NCI-H82 treated with DMSO at 0.1 percent for 48 hours (cell line): ENCODE measurements at regions not wholly inside any gene's neighbourhood (a gene's known extent, or its start where the extent isn't known, plus 50 kb on each side); places are given as distances from the start of the nearest gene placed in this dataset.

Source experiments
- DNase-seq: peaks from one replicate; lab custom pipeline; 2025; ENCODE audit not compliant: unreplicated experiment; lab: John Stamatoyannopoulos, UW

GRCh38 chr19:33946535-33947264 lies 150.0 kb downstream of the KCTD15 start:
- peak; percentile 15 for DNase-seq

DNA sequence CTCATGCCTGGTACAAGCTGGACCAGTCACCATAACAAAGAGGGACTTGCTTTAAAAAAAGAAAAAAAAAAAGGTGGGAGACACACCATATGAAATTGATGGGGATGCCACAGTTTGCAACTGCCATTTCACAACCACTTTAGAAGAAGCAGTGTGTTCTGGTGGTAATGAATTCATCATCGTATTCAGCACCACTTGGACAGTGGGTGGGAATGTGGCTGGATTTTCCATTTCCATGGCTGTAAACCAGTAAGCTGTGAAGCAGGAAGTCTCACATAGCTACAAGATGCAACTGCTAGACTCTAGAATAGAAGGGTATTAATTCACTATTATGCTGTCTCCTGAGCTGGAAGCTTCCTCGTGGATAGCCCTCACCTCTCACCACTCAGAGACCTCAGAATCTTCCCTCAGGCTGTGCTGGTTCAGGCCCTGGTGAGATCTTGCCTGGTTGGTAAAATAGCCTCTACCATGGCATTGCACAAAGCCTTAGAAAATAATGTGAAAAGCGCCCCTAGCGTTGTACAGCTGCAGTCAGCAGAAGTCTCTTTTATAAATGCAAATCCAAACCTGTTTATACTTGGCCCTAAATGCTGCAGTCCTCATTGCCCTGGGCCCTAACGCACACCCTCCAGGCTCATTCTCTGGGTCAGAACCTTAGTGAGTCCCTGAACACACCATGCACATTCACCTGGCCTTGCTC lies 150.7 kb downstream of the KCTD15 start:
- DNase-seq, result no peak

DNA sequence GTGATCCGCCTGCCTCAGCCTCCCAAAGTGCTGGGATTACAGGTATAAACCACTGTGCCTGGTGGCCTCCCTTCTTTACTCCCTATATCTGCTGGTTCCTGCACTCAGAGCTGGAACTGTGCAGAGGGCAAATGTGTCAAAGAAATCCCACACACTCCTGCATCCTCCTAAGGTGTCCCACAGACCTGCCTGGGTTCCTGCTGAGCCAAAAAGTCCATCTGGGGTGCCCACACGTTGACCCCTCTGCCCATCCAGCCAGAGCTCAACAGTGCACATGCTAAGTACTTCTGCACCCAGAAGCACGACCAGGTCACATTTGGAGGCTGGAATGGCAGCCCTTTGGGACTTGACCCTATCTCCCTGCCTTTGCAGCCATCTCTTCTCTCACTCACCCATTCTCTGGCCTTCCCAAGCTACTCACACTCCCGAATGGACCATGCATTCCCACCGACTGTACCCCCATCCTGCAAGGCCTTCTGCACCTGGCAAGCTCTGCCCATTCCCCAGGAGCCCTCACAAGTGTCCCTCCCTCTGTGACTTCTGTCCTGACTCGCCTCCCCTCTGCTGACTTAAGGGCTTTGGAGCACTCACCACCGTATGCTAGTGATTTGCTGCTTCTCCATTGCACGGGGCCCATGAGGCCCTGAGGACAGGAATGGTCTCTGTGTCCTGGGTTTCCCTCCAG lies 152.1 kb downstream of the KCTD15 start:
- DNase-seq, result no peak

- no peak for DNase-seq
Observed at GRCh38 chr19:33950091-33950750, 153.6 kb downstream of the KCTD15 start.

- DNase-seq, result no peak
Observed at GRCh38 chr19:33953023-33953422, 156.4 kb downstream of the KCTD15 start.

DNA sequence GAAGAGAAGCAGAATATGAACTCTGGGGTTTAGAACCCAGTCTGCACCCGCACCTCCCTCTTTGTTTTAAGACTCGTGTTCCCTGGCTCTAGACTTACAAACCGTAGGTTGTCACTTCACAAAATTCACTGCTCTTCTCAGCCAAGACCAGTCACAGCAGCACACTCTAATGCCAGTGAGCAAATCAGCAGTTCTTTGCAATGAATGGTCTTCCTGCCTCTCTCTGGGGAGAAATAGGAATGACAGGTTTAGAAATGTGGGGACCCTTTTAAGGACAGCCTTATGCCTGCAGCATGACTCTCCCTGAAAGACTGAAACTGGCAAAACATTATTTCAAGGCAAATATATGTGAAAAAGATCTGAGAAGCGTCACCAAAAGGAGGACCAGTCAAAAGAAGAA lies 156.9 kb downstream of the KCTD15 start:
- no peak for DNase-seq

GRCh38 chr19:33954686-33955085 lies 158.0 kb downstream of the KCTD15 start:
- DNase-seq, result no peak

DNA sequence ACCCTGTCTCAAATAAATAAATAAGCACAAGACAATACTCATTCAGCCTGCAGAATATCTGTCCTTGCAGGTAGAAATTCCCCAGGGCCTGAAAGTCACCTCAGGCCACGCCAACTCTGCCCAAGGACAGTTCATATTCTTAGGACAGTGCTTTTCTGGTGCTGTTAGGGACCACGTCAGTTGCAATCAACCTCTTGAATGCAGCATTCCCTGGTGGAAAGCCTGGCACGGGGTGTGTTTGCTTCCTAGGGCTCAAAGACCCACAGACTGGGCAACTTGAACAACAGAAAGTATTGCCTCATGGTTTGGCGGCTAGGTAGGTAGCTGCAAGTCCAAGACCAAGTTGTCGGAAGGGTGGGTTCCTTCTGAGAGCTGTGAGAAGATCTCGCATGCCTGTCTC lies 160.3 kb downstream of the KCTD15 start:
- no peak for DNase-seq

DNA sequence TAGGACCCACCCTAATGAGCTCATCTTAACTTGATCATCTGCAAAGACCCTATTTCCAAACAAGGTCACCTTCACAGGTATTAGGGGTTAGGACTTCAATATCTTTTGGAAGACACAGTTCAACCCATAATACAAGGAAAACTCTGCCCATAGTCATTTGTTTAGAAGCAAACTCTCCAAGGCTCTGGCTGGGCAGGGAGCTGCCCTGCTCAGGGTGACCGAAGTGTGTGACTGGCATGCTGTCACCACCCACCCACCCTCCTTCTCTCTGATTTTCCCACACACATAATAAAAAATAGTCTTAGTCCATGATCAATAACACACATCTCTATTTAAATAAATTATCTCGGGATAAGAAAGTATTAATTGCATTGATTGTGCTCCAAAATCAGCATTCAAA lies 161.1 kb downstream of the KCTD15 start:
- DNase-seq, result no peak

- no peak for DNase-seq
Observed at GRCh38 chr19:33960566-33960965, 163.9 kb downstream of the KCTD15 start.

DNA sequence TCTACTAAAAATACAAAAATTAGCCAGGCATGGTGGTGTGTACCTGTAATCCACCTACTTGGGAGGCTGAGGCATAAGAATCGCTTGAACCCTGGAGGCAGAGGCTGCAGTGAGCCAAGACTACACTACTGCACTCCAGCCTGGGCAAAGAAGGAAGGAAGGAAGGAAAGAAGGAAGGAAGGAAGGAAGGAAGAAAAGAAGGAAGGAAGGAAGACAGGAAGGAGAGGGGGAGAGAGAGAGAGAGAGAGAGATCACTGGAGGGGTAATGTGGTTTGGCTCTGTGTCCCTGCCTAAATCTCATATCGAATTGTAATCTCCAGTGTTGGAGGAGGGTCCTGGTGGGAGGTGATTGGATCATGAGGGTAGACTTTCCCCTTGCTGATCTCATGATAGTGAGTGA lies 165.5 kb downstream of the KCTD15 start:
- no peak for DNase-seq

DNA sequence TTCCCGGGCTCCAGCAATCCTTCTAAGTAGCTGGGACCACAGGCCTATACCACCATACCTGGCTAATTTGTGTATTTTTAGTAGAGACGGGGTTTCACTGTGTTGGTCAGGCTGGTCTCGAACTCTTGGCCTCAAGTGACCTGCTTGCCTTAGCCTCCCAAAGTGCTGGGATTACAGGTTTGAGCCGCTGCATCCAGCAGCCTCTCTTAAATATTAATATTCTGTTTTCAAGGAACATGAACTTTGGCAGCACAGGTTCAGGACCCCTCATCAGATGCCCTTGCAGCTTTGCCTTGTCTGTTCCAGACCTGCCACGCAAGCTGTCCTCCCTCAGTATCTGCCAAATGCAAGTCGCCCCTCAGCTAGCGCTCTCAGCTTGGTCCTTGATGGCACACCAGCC lies 166.8 kb downstream of the KCTD15 start:
- no peak for DNase-seq

DNA sequence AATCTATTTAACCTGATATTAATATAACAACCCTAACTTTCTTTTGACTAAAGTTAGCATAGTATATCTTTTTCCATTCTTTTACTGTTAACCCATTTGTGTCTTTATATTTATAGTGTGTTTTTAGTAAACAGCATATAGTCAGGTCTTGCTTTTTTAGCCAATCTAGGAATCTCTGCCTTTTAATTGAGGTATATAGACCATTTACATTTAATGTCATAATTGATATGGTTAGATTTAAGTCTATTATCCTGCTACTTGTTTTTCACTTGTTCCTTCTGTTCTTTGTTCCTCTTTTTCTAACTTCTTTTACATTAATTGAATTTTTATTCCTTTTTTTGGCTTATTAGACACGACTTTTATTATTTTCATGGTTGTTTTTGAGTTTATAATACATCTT lies 174.4 kb downstream of the KCTD15 start:
- no peak for DNase-seq

DNA sequence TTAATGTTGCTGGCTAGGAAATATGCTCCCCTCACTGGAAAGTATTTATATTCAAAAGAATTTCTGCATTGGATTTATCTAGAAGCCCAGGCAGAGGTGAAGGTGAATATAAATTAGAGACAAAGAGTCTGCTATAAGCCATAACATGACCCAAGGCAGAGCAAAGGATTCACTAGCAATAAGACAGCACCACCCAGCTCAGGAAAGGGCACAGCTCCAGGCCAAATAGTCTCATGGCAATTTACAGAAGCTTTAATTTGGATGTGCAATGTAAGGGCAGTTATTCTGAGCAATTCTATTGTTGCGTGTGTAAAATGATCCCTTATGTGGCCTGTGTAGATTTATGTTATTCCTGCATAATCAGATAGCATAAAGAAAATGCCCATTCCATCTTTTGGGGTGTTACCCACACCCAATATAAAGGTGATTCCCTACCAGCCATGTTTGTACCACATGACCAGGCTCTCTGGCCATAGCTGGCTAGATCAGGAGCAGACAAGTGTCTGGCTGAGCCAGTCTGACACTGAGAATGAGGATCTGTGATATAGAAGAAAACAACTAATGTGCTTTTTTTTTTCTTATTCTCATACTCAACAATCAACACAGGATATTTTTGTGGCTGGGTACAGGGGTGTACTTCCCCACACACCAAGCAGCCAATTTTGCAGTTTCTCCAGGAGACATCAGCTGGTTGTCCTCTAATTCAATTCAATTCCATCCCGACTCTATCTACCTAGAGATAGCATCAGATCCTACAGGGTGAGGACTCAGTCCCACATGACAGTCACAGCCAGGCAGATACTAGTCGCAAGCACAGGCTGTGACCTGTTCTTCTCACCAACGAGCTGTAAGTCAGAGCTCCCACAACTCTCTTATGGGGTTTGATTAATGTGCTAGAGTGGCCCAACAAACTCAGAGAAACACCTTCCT lies 181.4 kb downstream of the KCTD15 start:
- no peak for DNase-seq

GRCh38 chr19:33982706-33983105 lies 186.0 kb downstream of the KCTD15 start:
- no peak for DNase-seq

DNA sequence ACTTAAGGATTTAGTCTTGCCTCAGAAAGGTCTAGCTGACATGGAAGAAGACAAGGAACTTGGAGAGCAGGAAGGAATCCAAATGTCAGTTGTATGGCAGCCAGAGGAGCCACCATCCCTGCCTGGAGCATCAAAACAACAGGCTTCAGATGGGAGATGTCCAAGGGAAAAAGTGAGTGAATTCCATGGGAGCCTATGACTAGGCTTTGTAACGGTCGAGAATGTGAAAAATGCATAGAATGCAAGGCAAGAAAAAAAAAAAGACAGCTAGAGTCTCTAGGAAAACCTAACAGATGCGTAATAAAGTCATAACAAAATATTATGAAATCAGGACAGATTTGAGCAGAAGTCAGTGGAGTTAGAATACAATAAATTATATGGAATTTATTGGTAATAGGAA lies 183.7 kb upstream of the LSM14A start:
- no peak for DNase-seq

GRCh38 chr19:33997690-33998089 lies 174.6 kb upstream of the LSM14A start:
- DNase-seq, result no peak

GRCh38 chr19:33998302-33998701 lies 174.0 kb upstream of the LSM14A start:
- no peak for DNase-seq

DNA sequence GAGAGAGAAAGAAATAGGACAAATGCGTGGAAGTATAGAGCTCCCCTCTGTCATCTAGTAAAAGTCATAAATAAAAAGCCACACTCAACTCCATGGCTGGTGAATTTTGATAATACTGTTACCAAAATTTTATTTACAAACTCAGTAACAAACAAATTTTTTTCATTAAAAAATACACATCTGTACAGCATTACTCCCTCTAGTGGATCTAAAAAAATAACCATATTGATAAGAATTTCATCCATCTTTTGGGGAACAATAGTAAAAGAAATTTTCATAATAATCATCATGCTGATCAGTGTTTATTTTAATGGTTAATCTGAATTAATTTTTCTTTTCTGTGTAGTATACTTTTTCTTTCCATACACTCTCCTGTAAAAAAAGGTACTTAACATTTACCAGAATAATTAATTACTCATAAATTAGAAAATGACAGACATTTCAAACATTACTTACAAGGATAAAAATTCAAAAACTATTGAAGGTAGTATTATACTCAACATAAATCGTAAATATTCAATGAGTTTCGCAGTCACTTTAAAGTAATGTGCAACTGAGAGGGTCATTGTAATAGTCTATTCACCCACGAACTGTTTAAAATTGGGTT lies 173.5 kb upstream of the LSM14A start:
- no peak for DNase-seq

GRCh38 chr19:34017024-34017423 lies 155.3 kb upstream of the LSM14A start:
- DNase-seq, result no peak
